Prostate gland (tissue), 2 donors: ENCODE measurements at regions not wholly inside any gene's neighbourhood (a gene's known extent, or its start where the extent isn't known, plus 50 kb on each side); places are given as distances from the start of the nearest gene placed in this dataset.
"Not testable (repeated sequence)": the region's sequence is repeated elsewhere in the genome, so short reads cannot be mapped to it uniquely, and the experiment has no call there.

Source experiments
- CTCF ChIP-seq, 4 experiments: fragments of 200-600 bp in 2 of 4; fragments of 450-650 bp in 2 of 4; sonication (generic) in 2 of 4; IDR thresholded peaks; 1 replicate in 3 of 4; 2 replicates in 1 of 4; pipeline ENCODE4 v1.5.1; 2016 to 2019; ENCODE audit warnings: antibody characterized with exemption in 4 of 4, mild to moderate bottlenecking in 2 of 4, moderate library complexity in 2 of 4
- POLR2A ChIP-seq: fragments of 450-650 bp; IDR thresholded peaks from one replicate; pipeline ENCODE4 v1.6.1; 2016; ENCODE audit warnings: antibody characterized with exemption, mild to moderate bottlenecking
- POLR2AphosphoS5 ChIP-seq: sonication (generic); formaldehyde crosslinking; IDR thresholded peaks from one replicate; pipeline ENCODE4 v1.6.1; 2017; ENCODE audit warnings: antibody characterized with exemption

- not testable (repeated sequence) for TF ChIP-seq CTCF (IDR thresholded peaks at IDR 0.05); POLR2A; POLR2AphosphoS5
Observed at GRCh38 chr1:206356310-206356709, 114.0 kb upstream of the IKBKE start.
